ENCODE measurements at regions not wholly inside any gene's neighbourhood (a gene's known extent, or its start where the extent isn't known, plus 50 kb on each side); places are given as distances from the start of the nearest gene placed in this dataset.

GRCh38 chr1:90322186-90322585 is 327.3 kb downstream of the ZNF326 start:
- H3K4me3 ChIP-seq (ENCODE audit: low read depth, low read length), result no peak overlapping the region
- TF ChIP-seq POLR2A (IDR thresholded peaks at IDR 0.05; ENCODE audit: extremely low read depth, insufficient read length) (no peak), MYC (IDR thresholded peaks at IDR 0.05; ENCODE audit: low read depth, low read length) (no peak), CTCF (IDR thresholded peaks at IDR 0.05; ENCODE audit: low read depth, low read length) (no peak), MAX (IDR thresholded peaks at IDR 0.05; ENCODE audit: low read depth, low read length) (no peak)
- DNase-seq (ENCODE audit: low read depth), result no peak

- no peak overlapping the region for H3K4me3 ChIP-seq (ENCODE audit: low read depth, low read length)
- DNase-seq (ENCODE audit: low read depth), result no peak
- TF ChIP-seq CTCF (IDR thresholded peaks at IDR 0.05; ENCODE audit: low read depth, low read length) (no peak), MYC (IDR thresholded peaks at IDR 0.05; ENCODE audit: low read depth, low read length) (no peak), MAX (IDR thresholded peaks at IDR 0.05; ENCODE audit: low read depth, low read length) (no peak), POLR2A (IDR thresholded peaks at IDR 0.05; ENCODE audit: extremely low read depth, insufficient read length) (no peak)
These were observed 325.0 kb downstream of the ZNF326 start for GRCh38 chr1:90319918-90320317.

- no peak overlapping the region for H3K4me3 ChIP-seq (ENCODE audit: low read depth, low read length)
- TF ChIP-seq MYC (IDR thresholded peaks at IDR 0.05; ENCODE audit: low read depth, low read length) (no peak), MAX (IDR thresholded peaks at IDR 0.05; ENCODE audit: low read depth, low read length) (no peak), POLR2A (IDR thresholded peaks at IDR 0.05; ENCODE audit: extremely low read depth, insufficient read length) (no peak), CTCF (IDR thresholded peaks at IDR 0.05; ENCODE audit: low read depth, low read length) (no peak)
- DNase-seq (ENCODE audit: low read depth), result no peak
These were observed 323.5 kb downstream of the ZNF326 start for GRCh38 chr1:90318431-90318830.

GRCh38 chr1:90317628-90318027 is 322.7 kb downstream of the ZNF326 start:
- H3K4me3 ChIP-seq (ENCODE audit: low read depth, low read length), result no peak overlapping the region
- TF ChIP-seq POLR2A (IDR thresholded peaks at IDR 0.05; ENCODE audit: extremely low read depth, insufficient read length) (no peak), MYC (IDR thresholded peaks at IDR 0.05; ENCODE audit: low read depth, low read length) (no peak), CTCF (IDR thresholded peaks at IDR 0.05; ENCODE audit: low read depth, low read length) (no peak), MAX (IDR thresholded peaks at IDR 0.05; ENCODE audit: low read depth, low read length) (no peak)
- DNase-seq (ENCODE audit: low read depth), result no peak

GRCh38 chr1:90314533-90314932 is 319.6 kb downstream of the ZNF326 start:
- DNase-seq (ENCODE audit: low read depth), result no peak
- H3K4me3 ChIP-seq (ENCODE audit: low read depth, low read length), result no peak overlapping the region
- TF ChIP-seq POLR2A (IDR thresholded peaks at IDR 0.05; ENCODE audit: extremely low read depth, insufficient read length), result no peak
- no peak for TF ChIP-seq MAX (IDR thresholded peaks at IDR 0.05; ENCODE audit: low read depth, low read length)
- no peak for TF ChIP-seq MYC (IDR thresholded peaks at IDR 0.05; ENCODE audit: low read depth, low read length)
- TF ChIP-seq CTCF (IDR thresholded peaks at IDR 0.05; ENCODE audit: low read depth, low read length), result no peak

- TF ChIP-seq POLR2A (IDR thresholded peaks at IDR 0.05; ENCODE audit: extremely low read depth, insufficient read length), result no peak
- TF ChIP-seq MYC (IDR thresholded peaks at IDR 0.05; ENCODE audit: low read depth, low read length), result no peak
- TF ChIP-seq MAX (IDR thresholded peaks at IDR 0.05; ENCODE audit: low read depth, low read length), result no peak
- no peak for TF ChIP-seq CTCF (IDR thresholded peaks at IDR 0.05; ENCODE audit: low read depth, low read length)
- H3K4me3 ChIP-seq (ENCODE audit: low read depth, low read length), result no peak overlapping the region
- no peak for DNase-seq (ENCODE audit: low read depth)
These were observed 318.9 kb downstream of the ZNF326 start for GRCh38 chr1:90313778-90314177.
